Hepatic stellate cell (primary cell): ENCODE measurements at regions not wholly inside any gene's neighbourhood (a gene's known extent, or its start where the extent isn't known, plus 50 kb on each side); places are given as distances from the start of the nearest gene placed in this dataset.

Source experiments
- DNase-seq: peaks from one replicate; pipeline ENCODE4 v3.0.0; 2011; ENCODE audit warnings: low spot score

GRCh38 chr22:47966316-47966715, 1203.9 kb downstream of the TBC1D22A start:
- DNase-seq, result no peak

- DNase-seq, result no peak
Measured at GRCh38 chr22:47965896-47966295, 1203.4 kb downstream of the TBC1D22A start.

- DNase-seq, result no peak
Measured at GRCh38 chr22:47965066-47965465, 1202.6 kb downstream of the TBC1D22A start.

- no peak for DNase-seq
Measured at GRCh38 chr22:47963660-47964059, 1201.2 kb downstream of the TBC1D22A start.

GRCh38 chr22:47957649-47958048, 1195.2 kb downstream of the TBC1D22A start:
- no peak for DNase-seq

- no peak for DNase-seq
Measured at GRCh38 chr22:47954107-47954506, 1191.7 kb downstream of the TBC1D22A start.

- no peak for DNase-seq
Measured at GRCh38 chr22:47944941-47945340, 1182.5 kb downstream of the TBC1D22A start.

- no peak for DNase-seq
Measured at GRCh38 chr22:47943729-47944700, 1181.6 kb downstream of the TBC1D22A start.

GRCh38 chr22:47940211-47940610, 1177.8 kb downstream of the TBC1D22A start:
- no peak for DNase-seq

- no peak for DNase-seq
Measured at GRCh38 chr22:47933891-47934290, 1171.4 kb downstream of the TBC1D22A start.

GRCh38 chr22:47933226-47933625, 1170.8 kb downstream of the TBC1D22A start:
- DNase-seq, result no peak

GRCh38 chr22:47929646-47930185, 1167.3 kb downstream of the TBC1D22A start:
- DNase-seq, result no peak

- no peak for DNase-seq
Measured at GRCh38 chr22:47929073-47929472, 1166.6 kb downstream of the TBC1D22A start.

GRCh38 chr22:47928631-47929030, 1166.2 kb downstream of the TBC1D22A start:
- no peak for DNase-seq

- no peak for DNase-seq
Measured at GRCh38 chr22:47927648-47928210, 1165.3 kb downstream of the TBC1D22A start.

GRCh38 chr22:47923011-47923427, 1160.6 kb downstream of the TBC1D22A start:
- DNase-seq, result no peak

GRCh38 chr22:47921906-47922305, 1159.5 kb downstream of the TBC1D22A start:
- no peak for DNase-seq

GRCh38 chr22:47920380-47920959, 1158.0 kb downstream of the TBC1D22A start:
- DNase-seq, result no peak

- no peak for DNase-seq
Measured at GRCh38 chr22:47919893-47920292, 1157.4 kb downstream of the TBC1D22A start.

GRCh38 chr22:47919001-47919441, 1156.6 kb downstream of the TBC1D22A start:
- DNase-seq, result no peak

- DNase-seq, result no peak
Measured at GRCh38 chr22:47918276-47918921, 1155.9 kb downstream of the TBC1D22A start.

- no peak for DNase-seq
Measured at GRCh38 chr22:47914481-47915097, 1152.1 kb downstream of the TBC1D22A start.
